ENCODE measurements at regions not wholly inside any gene's neighbourhood (a gene's known extent, or its start where the extent isn't known, plus 50 kb on each side); places are given as distances from the start of the nearest gene placed in this dataset.
"Not testable (repeated sequence)": the region's sequence is repeated elsewhere in the genome, so short reads cannot be mapped to it uniquely, and the experiment has no call there.

- H3K27ac ChIP-seq: no peak overlapping the region
- no peak overlapping the region for H3K4me3 ChIP-seq
Measured at GRCh38 chr7:29619111-29619510, 55.5 kb downstream of the PRR15 start.

- H3K4me3 ChIP-seq: no peak overlapping the region
- H3K27ac ChIP-seq: no peak overlapping the region
Measured at GRCh38 chr7:29619848-29620555, 56.4 kb downstream of the PRR15 start.

GRCh38 chr7:29620556-29620930, 56.9 kb downstream of the PRR15 start:
- Histone ChIP-seq H3K27ac (no peak overlapping the region), H3K4me3 (no peak overlapping the region)

GRCh38 chr7:29622335-29623265, 59.0 kb downstream of the PRR15 start:
- no peak overlapping the region for H3K4me3 ChIP-seq

GRCh38 chr7:29623973-29624372, 60.3 kb downstream of the PRR15 start:
- H3K4me3 ChIP-seq: no peak overlapping the region
- no peak overlapping the region for H3K27ac ChIP-seq

More at GRCh38 chr7:29622335-29623265, 59.0 kb downstream of the PRR15 start:
- H3K27ac ChIP-seq: peak overlapping the region in 1 of 21 experiments; percentile 51

- Histone ChIP-seq H3K27ac (no peak overlapping the region), H3K4me3 (no peak overlapping the region)
Measured at GRCh38 chr7:29626730-29627129, 63.1 kb downstream of the PRR15 start.

- Histone ChIP-seq H3K4me3 (no peak overlapping the region), H3K27ac (no peak overlapping the region)
Measured at GRCh38 chr7:29627631-29628030, 64.0 kb downstream of the PRR15 start.

- Histone ChIP-seq H3K27ac (no peak overlapping the region), H3K4me3 (no peak overlapping the region)
Measured at GRCh38 chr7:29629507-29629906, 65.9 kb downstream of the PRR15 start.

GRCh38 chr7:29635067-29636008, 71.7 kb downstream of the PRR15 start:
- H3K4me3 ChIP-seq, H3K27ac ChIP-seq: not testable (repeated sequence)

- Histone ChIP-seq H3K4me3 (no peak overlapping the region), H3K27ac (no peak overlapping the region)
Measured at GRCh38 chr7:29636009-29636351, 72.3 kb downstream of the PRR15 start.

GRCh38 chr7:29637374-29637773, 73.7 kb downstream of the PRR15 start:
- Histone ChIP-seq H3K27ac (no peak overlapping the region), H3K4me3 (no peak overlapping the region)

GRCh38 chr7:29638841-29639240, 75.2 kb downstream of the PRR15 start:
- not testable (repeated sequence) for H3K27ac ChIP-seq, H3K4me3 ChIP-seq

- Histone ChIP-seq H3K4me3 (no peak overlapping the region), H3K27ac (no peak overlapping the region)
Measured at GRCh38 chr7:29639386-29639785, 75.8 kb downstream of the PRR15 start.

GRCh38 chr7:29639886-29640595, 76.4 kb downstream of the PRR15 start:
- no peak overlapping the region for H3K4me3 ChIP-seq

GRCh38 chr7:29641651-29642050, 78.0 kb downstream of the PRR15 start:
- no peak overlapping the region for H3K27ac ChIP-seq
- no peak overlapping the region for H3K4me3 ChIP-seq

More at GRCh38 chr7:29639886-29640595, 76.4 kb downstream of the PRR15 start:
- no peak overlapping the region for H3K27ac ChIP-seq

- no peak overlapping the region for H3K27ac ChIP-seq
- H3K4me3 ChIP-seq: no peak overlapping the region
Measured at GRCh38 chr7:29642494-29643155, 79.0 kb downstream of the PRR15 start.

- not testable (repeated sequence) for H3K27ac ChIP-seq, H3K4me3 ChIP-seq
Measured at GRCh38 chr7:29646116-29646515, 82.5 kb downstream of the PRR15 start.

GRCh38 chr7:29647020-29647654, 83.5 kb downstream of the PRR15 start:
- H3K27ac ChIP-seq: no peak overlapping the region
- H3K4me3 ChIP-seq: no peak overlapping the region

Data from skin epidermis (tissue), 12 donors.